A549 (cell line): ENCODE measurements at regions not wholly inside any gene's neighbourhood (a gene's known extent, or its start where the extent isn't known, plus 50 kb on each side); places are given as distances from the start of the nearest gene placed in this dataset.

Experiments
- CTCF ChIP-seq: fragments of >200 bp; sonication (Bioruptor Twin); formaldehyde crosslinking; IDR thresholded peaks from 3 replicates; pipeline ENCODE4 v1.5.1; 2016
- POLR2A ChIP-seq: IDR thresholded peaks from 2 replicates; pipeline ENCODE4 v1.6.1; 2012; ENCODE audit warnings: mild to moderate bottlenecking, low read length
- REST ChIP-seq: fragments of 200-600 bp; sonication (generic); IDR thresholded peaks from 2 replicates; pipeline ENCODE4 v1.6.1; 2016; ENCODE audit warnings: antibody characterized with exemption, mild to moderate bottlenecking, moderate library complexity

- TF ChIP-seq POLR2A (no peak), CTCF (no peak), REST (no peak)
Observed at GRCh38 chr2:228798458-228799207, 472.5 kb downstream of the PID1 start.
